T-helper 22 cell (primary cell): ENCODE measurements at regions not wholly inside any gene's neighbourhood (a gene's known extent, or its start where the extent isn't known, plus 50 kb on each side); places are given as distances from the start of the nearest gene placed in this dataset.
"Not testable (repeated sequence)": the region's sequence is repeated elsewhere in the genome, so short reads cannot be mapped to it uniquely, and the experiment has no call there.

Experiments
- DNase-seq: peaks from one replicate; pipeline ENCODE4 v3.0.0-alpha.2; 2020; ENCODE audit warnings: low read depth

- no peak for DNase-seq
Measured at GRCh38 chr4:123600987-123601904, 204.7 kb downstream of the SPRY1 start.

GRCh38 chr4:123602007-123602406 is 205.4 kb downstream of the SPRY1 start:
- DNase-seq = no peak

- DNase-seq = no peak
Measured at GRCh38 chr4:123603165-123603564, 206.6 kb downstream of the SPRY1 start.

- DNase-seq = not testable (repeated sequence)
Measured at GRCh38 chr4:123605797-123606196, 209.2 kb downstream of the SPRY1 start.

GRCh38 chr4:123606336-123606735 is 209.7 kb downstream of the SPRY1 start:
- DNase-seq = no peak

GRCh38 chr4:123606946-123607542 is 210.4 kb downstream of the SPRY1 start:
- no peak for DNase-seq

GRCh38 chr4:123609829-123610228 is 213.2 kb downstream of the SPRY1 start:
- no peak for DNase-seq

- DNase-seq = no peak
Measured at GRCh38 chr4:123613586-123614344, 217.2 kb downstream of the SPRY1 start.

GRCh38 chr4:123615901-123616300 is 219.3 kb downstream of the SPRY1 start:
- no peak for DNase-seq

- peak; percentile 29 for DNase-seq
Measured at GRCh38 chr4:123616951-123617461, 220.4 kb downstream of the SPRY1 start.

GRCh38 chr4:123617791-123618190 is 221.2 kb downstream of the SPRY1 start:
- no peak for DNase-seq

GRCh38 chr4:123618606-123619005 is 222.0 kb downstream of the SPRY1 start:
- DNase-seq = no peak

- DNase-seq = no peak
Measured at GRCh38 chr4:123619326-123619725, 222.7 kb downstream of the SPRY1 start.

GRCh38 chr4:123619895-123620294 is 223.3 kb downstream of the SPRY1 start:
- no peak for DNase-seq

GRCh38 chr4:123621072-123621705 is 224.6 kb downstream of the SPRY1 start:
- DNase-seq = no peak

GRCh38 chr4:123622572-123622971 is 226.0 kb downstream of the SPRY1 start:
- no peak for DNase-seq

GRCh38 chr4:123623611-123624010 is 227.0 kb downstream of the SPRY1 start:
- no peak for DNase-seq

- no peak for DNase-seq
Measured at GRCh38 chr4:123624959-123625358, 228.4 kb downstream of the SPRY1 start.

GRCh38 chr4:123628288-123628687 is 231.7 kb downstream of the SPRY1 start:
- no peak for DNase-seq

- DNase-seq = no peak
Measured at GRCh38 chr4:123631786-123632692, 235.4 kb downstream of the SPRY1 start.

- no peak for DNase-seq
Measured at GRCh38 chr4:123632693-123633030, 236.1 kb downstream of the SPRY1 start.
